GM21367 (cell line): ENCODE measurements at regions not wholly inside any gene's neighbourhood (a gene's known extent, or its start where the extent isn't known, plus 50 kb on each side); places are given as distances from the start of the nearest gene placed in this dataset.

Experiments
- ATAC-seq: cut with Tn5 transposase; IDR thresholded peaks from one replicate; pipeline ENCODE4 v1.9.1; 2021; ENCODE audit not compliant: unreplicated experiment

GRCh38 chr20:12020846-12021245 lies 103.2 kb downstream of the BTBD3 start:
- no peak for ATAC-seq

DNA sequence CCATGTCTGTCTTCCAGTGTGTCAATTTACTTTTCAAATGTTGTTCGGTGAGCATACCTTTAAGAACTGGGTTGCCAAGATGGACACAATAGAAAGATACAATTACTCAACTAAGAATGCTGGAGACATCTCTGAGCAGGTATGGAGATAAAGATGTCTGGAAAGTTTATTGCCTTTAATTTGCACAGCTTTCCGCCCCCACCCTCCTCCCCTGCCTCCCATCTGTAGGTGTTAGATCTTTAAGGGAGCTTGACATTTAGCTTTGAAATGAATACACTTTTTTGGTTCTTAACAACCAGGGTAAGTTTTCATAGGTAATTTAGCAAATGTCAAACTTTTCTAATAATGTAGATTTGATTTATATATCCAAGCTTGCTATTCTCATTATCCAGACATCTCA lies 104.4 kb downstream of the BTBD3 start:
- no peak for ATAC-seq

GRCh38 chr20:12023194-12023795 lies 105.6 kb downstream of the BTBD3 start:
- no peak for ATAC-seq

DNA sequence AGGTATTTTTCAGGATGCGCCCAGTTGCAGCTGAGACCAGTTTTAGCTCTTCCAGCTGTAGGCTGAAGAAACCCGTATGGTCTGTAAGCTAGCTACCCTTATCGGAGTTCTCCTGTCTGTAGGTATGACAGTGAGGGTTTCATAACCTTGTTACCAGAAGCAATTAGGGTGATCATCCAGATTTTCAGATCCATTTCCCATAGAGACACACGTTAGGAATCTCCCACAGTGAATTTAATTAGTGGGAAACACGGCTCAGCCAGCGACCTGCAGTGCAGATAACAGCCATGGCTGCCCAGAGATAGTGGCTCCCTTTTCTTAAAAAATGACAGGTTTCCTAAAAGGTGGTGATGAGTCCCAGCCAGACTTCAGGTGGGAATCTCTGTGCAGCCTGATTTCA lies 111.1 kb downstream of the BTBD3 start:
- no peak for ATAC-seq

GRCh38 chr20:12030470-12030869 lies 112.8 kb downstream of the BTBD3 start:
- ATAC-seq, result no peak

- no peak for ATAC-seq
Observed at GRCh38 chr20:12036142-12036541, 118.4 kb downstream of the BTBD3 start.

DNA sequence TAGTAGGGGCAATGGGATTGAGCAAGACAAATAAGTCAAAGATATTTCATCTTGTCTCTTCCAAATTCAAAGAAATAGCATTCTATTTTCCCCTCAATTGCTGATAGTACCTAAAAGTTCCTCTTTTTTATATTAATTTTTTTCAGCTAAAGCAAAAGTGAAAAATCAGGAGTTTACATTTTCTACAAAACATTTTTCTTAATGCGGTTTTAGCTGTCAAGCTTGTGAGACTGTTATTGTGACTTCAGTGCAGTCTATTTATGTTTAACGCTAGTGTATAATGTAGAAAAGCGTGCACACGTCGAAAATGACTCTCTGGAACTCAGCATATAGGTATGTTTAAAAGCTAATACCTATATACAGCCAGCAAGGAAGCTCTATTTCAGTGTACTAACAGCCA lies 119.8 kb downstream of the BTBD3 start:
- ATAC-seq, result no peak

GRCh38 chr20:12040261-12040660 lies 122.6 kb downstream of the BTBD3 start:
- ATAC-seq, result no peak

DNA sequence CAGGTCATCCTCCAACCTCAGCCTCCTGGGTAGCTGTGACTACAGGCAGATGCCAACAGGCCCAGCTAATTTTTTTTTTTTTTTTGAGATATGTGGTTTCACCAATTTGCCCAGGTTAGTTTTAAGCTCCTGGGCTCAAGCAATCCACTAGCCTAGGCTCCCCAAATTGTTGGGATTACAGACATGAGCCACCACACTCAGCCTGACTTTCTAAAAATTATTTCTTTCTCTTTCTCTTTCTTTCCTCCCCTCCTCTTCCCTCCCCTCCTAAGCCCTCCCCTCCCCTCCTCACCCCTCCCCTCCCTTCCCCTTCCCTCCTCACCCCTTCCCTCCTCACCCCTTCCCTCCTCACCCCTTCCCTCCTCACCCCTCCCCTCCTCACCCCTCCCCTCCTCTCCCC lies 127.3 kb downstream of the BTBD3 start:
- no peak for ATAC-seq

- no peak for ATAC-seq
Observed at GRCh38 chr20:12047838-12048432, 130.2 kb downstream of the BTBD3 start.

- no peak for ATAC-seq
Observed at GRCh38 chr20:12049125-12049524, 131.4 kb downstream of the BTBD3 start.

- ATAC-seq, result no peak
Observed at GRCh38 chr20:12051206-12052163, 133.8 kb downstream of the BTBD3 start.

GRCh38 chr20:12053353-12053752 lies 135.7 kb downstream of the BTBD3 start:
- ATAC-seq, result no peak

- no peak for ATAC-seq
Observed at GRCh38 chr20:12054556-12054955, 136.9 kb downstream of the BTBD3 start.

DNA sequence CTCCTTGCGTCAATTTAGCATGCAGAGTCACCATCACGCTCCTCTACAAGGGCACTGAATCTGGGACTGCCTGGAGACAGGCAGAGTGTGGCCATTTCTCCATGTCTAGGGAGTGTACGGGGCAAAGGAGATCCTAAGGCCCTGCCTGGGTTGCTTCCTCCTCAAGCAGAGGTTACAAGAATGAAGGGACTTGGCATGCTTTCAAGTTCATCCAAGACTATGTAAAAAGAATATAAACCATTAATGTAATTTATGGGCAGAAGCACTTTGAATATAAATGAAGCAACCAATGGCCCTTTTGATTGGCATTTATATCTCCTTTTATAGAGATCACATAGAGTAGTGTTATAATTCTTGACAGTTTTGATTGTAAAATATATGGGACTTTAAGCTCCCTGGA lies 137.5 kb downstream of the BTBD3 start:
- ATAC-seq, result no peak

- ATAC-seq, result no peak
Observed at GRCh38 chr20:12056839-12057238, 139.1 kb downstream of the BTBD3 start.

DNA sequence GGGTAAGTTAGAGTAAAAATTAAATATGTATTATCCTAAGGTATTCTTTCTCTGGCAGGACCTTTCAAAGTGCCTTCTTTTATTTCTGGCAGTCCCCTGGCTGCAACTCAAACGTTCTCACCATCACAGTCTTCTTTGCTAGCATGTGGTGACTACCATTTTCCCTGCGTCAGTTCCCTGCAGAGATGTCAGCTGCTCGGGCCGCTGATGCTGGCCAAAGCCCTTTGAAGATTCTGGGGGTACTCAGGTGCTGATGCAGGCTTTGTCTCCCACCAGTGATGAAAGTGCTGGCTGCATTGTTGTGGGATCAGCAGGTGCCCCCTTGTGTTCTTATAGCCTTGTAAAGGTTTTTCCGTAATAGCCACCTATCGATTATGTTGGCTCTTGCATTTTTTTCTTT lies 140.1 kb downstream of the BTBD3 start:
- no peak for ATAC-seq

- no peak for ATAC-seq
Observed at GRCh38 chr20:12058216-12058615, 140.5 kb downstream of the BTBD3 start.

DNA sequence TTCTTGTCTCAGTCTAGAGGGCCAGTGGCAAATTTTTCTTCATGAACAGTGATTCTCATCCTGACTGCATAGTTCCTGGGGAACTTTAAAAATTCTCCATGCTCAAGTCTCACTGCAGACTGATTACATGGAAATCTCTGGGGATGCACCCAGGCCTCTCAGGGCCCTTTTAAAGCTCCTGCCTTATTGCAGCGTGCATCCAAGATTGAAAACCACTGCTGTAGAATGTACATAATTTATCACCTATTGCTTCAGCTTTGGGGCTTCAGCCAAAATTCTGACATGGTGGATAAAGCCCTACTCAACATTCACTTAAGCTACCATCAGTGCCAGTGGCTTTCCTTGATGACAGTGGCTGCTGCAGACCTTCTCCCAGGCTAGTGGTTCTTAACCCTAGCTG lies 143.8 kb downstream of the BTBD3 start:
- no peak for ATAC-seq

DNA sequence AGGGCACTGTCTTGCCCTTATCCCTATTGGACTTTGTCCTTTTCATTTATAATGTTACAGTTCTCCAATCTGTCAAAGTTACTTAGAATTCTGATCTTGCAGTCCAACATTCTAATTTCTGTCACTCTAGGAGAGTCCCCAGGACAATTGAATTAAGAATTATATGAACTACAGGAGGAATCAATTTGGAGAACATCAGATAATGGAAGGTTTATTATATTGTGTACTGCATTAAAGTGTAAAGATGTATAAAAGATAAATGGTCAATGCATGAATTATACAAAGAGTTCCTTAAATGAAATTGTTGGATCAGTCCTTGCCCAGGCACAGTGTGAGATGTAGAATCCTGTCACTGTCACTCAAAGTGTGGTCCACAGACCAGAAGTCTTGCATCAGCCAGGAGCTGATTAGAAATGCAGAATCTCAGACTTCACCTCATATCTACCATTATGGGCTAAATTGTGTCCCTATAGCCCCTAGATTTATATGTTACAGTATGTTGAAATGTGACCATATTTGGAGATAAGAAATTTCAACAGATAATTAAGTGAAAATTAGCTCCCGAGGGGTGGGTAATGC lies 145.5 kb downstream of the BTBD3 start:
- no peak for ATAC-seq

DNA sequence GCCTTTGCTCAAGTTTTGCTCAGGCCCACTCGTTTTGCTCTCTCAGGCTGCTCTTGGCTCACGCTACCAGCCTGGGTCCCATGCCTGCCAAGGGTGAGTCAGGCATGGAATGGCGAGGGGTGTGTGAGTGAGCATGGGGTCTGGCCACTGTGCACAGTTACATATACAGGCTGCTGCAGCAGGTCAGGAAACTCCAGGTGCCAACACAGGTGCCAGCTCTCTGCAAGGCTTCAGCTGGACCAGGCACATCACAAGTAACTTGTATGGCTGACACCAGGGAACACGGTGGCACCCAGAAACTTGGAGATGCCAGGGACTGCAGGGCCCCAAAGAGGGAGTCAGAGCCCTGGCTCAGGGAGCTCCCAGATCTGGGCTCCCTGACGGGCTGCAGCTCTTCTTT lies 146.8 kb downstream of the BTBD3 start:
- no peak for ATAC-seq

GRCh38 chr20:12067686-12068085 lies 150.0 kb downstream of the BTBD3 start:
- no peak for ATAC-seq
